Nucleus accumbens (tissue), 56 donors: ENCODE measurements at regions not wholly inside any gene's neighbourhood (a gene's known extent, or its start where the extent isn't known, plus 50 kb on each side); places are given as distances from the start of the nearest gene placed in this dataset.
A peak's percentile ranks its signal among the peaks of the same experiment; 100 is the strongest.

Source experiments
- DNase-seq, 56 donors: peaks; one replicate each; lab custom pipeline; 2025; lab: John Stamatoyannopoulos, UW

GRCh38 chr18:27652480-27653121, 467.5 kb upstream of the CHST9 start:
- DNase-seq, result no peak

- no peak for DNase-seq
Measured at GRCh38 chr18:27649621-27650020, 464.5 kb upstream of the CHST9 start.

GRCh38 chr18:27645929-27646328, 460.8 kb upstream of the CHST9 start:
- no peak for DNase-seq

GRCh38 chr18:27636576-27637085, 451.5 kb upstream of the CHST9 start:
- DNase-seq, result no peak

- DNase-seq, result no peak
Measured at GRCh38 chr18:27632706-27633105, 447.6 kb upstream of the CHST9 start.

- DNase-seq, result no peak
Measured at GRCh38 chr18:27627927-27628326, 442.8 kb upstream of the CHST9 start.

- DNase-seq, result no peak
Measured at GRCh38 chr18:27621236-27621890, 436.3 kb upstream of the CHST9 start.

GRCh38 chr18:27619906-27620305, 434.8 kb upstream of the CHST9 start:
- no peak for DNase-seq

GRCh38 chr18:27619090-27619772, 434.1 kb upstream of the CHST9 start:
- no peak for DNase-seq

GRCh38 chr18:27616324-27616723, 431.2 kb upstream of the CHST9 start:
- DNase-seq, result no peak

- DNase-seq, result no peak
Measured at GRCh38 chr18:27614951-27615844, 430.1 kb upstream of the CHST9 start.

GRCh38 chr18:27609221-27609620, 424.1 kb upstream of the CHST9 start:
- DNase-seq, result no peak

GRCh38 chr18:27608742-27609141, 423.6 kb upstream of the CHST9 start:
- DNase-seq, result no peak

GRCh38 chr18:27608174-27608573, 423.1 kb upstream of the CHST9 start:
- no peak for DNase-seq

GRCh38 chr18:27606741-27607140, 421.6 kb upstream of the CHST9 start:
- no peak for DNase-seq

- DNase-seq, result peak in 45 of 56 donors; percentile 2 to 85 (median 40)
Measured at GRCh38 chr18:27605107-27605834, 420.2 kb upstream of the CHST9 start.

- no peak for DNase-seq
Measured at GRCh38 chr18:27604583-27604982, 419.5 kb upstream of the CHST9 start.

- no peak for DNase-seq
Measured at GRCh38 chr18:27602092-27602491, 417.0 kb upstream of the CHST9 start.

GRCh38 chr18:27600245-27600644, 415.1 kb upstream of the CHST9 start:
- no peak for DNase-seq
